ENCODE measurements at regions not wholly inside any gene's neighbourhood (a gene's known extent, or its start where the extent isn't known, plus 50 kb on each side); places are given as distances from the start of the nearest gene placed in this dataset.

GRCh38 chr21:25080661-25081060 lies 526.6 kb downstream of the MRPL39 start:
- no TSS peak for BruUV-seq (replicated peaks)
- H3K23ac ChIP-seq (ENCODE audit: low read depth, low read length), result no peak overlapping the region
- no peaks in the 10 kb centered on the region for H3K9me1 ChIP-seq (ENCODE audit: insufficient read depth, low read length)
- no peak overlapping the region for H2BK15ac ChIP-seq (ENCODE audit: low read depth, low read length)
- DNase-seq (no peak), ATAC-seq (ENCODE audit: low read depth) (no peak)
- no peak overlapping the region for H4K5ac ChIP-seq (ENCODE audit: low read depth, low read length)
- H2AFZ ChIP-seq (replicated peaks; ENCODE audit: low read length, poor library complexity), result no peak overlapping the region
- H3K36me3 ChIP-seq (ENCODE audit: control insufficient read depth, insufficient read depth, low read length), result no peaks in the 10 kb centered on the region
- H4K91ac ChIP-seq (ENCODE audit: insufficient read depth, low read depth, low read length), result no peak overlapping the region
- H3K56ac ChIP-seq (ENCODE audit: extremely low read depth, insufficient read depth, low read length), result no peak overlapping the region
- intact Hi-C loops (cut with micrococcal nuclease) (no loop called here), in situ Hi-C loops (cut with MboI; ENCODE audit: low sequenced_read_pairs) (no loop called here), dilution Hi-C loops (cut with HindIII; ENCODE audit: low sequenced_read_pairs, unreplicated experiment) (no loop called here)
- H4K8ac ChIP-seq (ENCODE audit: low read depth in 2 of 2, low read length in 2 of 2), result no peak overlapping the region
- no peak overlapping the region for H3K9ac ChIP-seq (ENCODE audit: low read depth, low read length)
- H2BK5ac ChIP-seq (ENCODE audit: low read depth, low read length, poor library complexity, severe bottlenecking), result no peak overlapping the region
- H3K4me3 ChIP-seq (ENCODE audit: insufficient read depth, low read depth, low read length), result no peak overlapping the region
- no peaks in the 10 kb centered on the region for H3K4me1 ChIP-seq (ENCODE audit: control insufficient read depth, insufficient read depth, low read length)
- no peak overlapping the region for H3K18ac ChIP-seq (ENCODE audit: low read depth, low read length)
- no CpG with 5 or more reads among the region's 1 CpG for WGBS, 2 experiments (ENCODE audit: extremely low coverage in 2 of 2, insufficient read length in 1 of 2)
- ChIA-PET CTCF (no interaction called here), POLR2A (ENCODE audit: unreplicated experiment) (no interaction called here)
- no peak overlapping the region for H2BK120ac ChIP-seq (ENCODE audit: low read depth, low read length)
- no peak overlapping the region for H3K4ac ChIP-seq (ENCODE audit: low read depth, low read length)
- TF ChIP-seq CHD1 (IDR thresholded peaks at IDR 0.05; ENCODE audit: low read depth, low read length), result no peak
- no peak for TF ChIP-seq RAD21 (IDR thresholded peaks at IDR 0.05; ENCODE audit: low read length)
- no peak for TF ChIP-seq MAZ (IDR thresholded peaks at IDR 0.05; ENCODE audit: borderline replicate concordance, low read depth, low read length)
- no peak for TF ChIP-seq NFE2L2 (IDR thresholded peaks at IDR 0.05; ENCODE audit: low read depth, low read length)
- no peak for TF ChIP-seq RFX5 (IDR thresholded peaks at IDR 0.05; ENCODE audit: low read depth, low read length)
- no peak for TF ChIP-seq CTCF (conservative IDR thresholded peaks at IDR 0.05; ENCODE audit: low read depth, low read length)
- no peak for TF ChIP-seq BHLHE40 (IDR thresholded peaks at IDR 0.05; ENCODE audit: low read depth, low read length)
- no peak for TF ChIP-seq ELK1 (IDR thresholded peaks at IDR 0.05; ENCODE audit: borderline replicate concordance, low read depth, low read length)
- TF ChIP-seq CEBPB (IDR thresholded peaks at IDR 0.05; ENCODE audit: low read depth, low read length), result no peak
- no peak for TF ChIP-seq FOS (IDR thresholded peaks at IDR 0.05; ENCODE audit: low read depth, low read length)
- no peak overlapping the region for H3K14ac ChIP-seq (replicated peaks; ENCODE audit: low read depth, low read length)
- no peaks in the 10 kb centered on the region for H3K9me3 ChIP-seq (ENCODE audit: control insufficient read depth, insufficient read depth, low read length)
- H2AK5ac ChIP-seq (ENCODE audit: low read depth, low read length), result no peak overlapping the region
- no peak overlapping the region for H3K4me2 ChIP-seq (ENCODE audit: low read depth, low read length)
- no peaks in the 10 kb centered on the region for H3K27me3 ChIP-seq (ENCODE audit: control insufficient read depth, insufficient read depth, low read length)
- no peak overlapping the region for H2AK9ac ChIP-seq (replicated peaks; ENCODE audit: low read depth, low read length, poor library complexity)
- no peak overlapping the region for H3K27ac ChIP-seq (ENCODE audit: insufficient read depth, low read length)
- no peaks in the 10 kb centered on the region for H4K20me1 ChIP-seq (ENCODE audit: insufficient read depth, low read length)
- H3K79me1 ChIP-seq (ENCODE audit: low read depth in 1 of 2, low read length in 2 of 2), result no peaks in the 10 kb centered on the region
- no peak overlapping the region for H2BK20ac ChIP-seq (ENCODE audit: low read depth, low read length)

Data from IMR-90 (cell line).